Stimulated activated CD4-positive, alpha-beta T cell treated with anti-CD3 and anti-CD28 coated beads, Interleukin-2, amount 100 ng/mL, for 48 hours (primary cell): ENCODE measurements at regions not wholly inside any gene's neighbourhood (a gene's known extent, or its start where the extent isn't known, plus 50 kb on each side); places are given as distances from the start of the nearest gene placed in this dataset.

Source experiments
- DNase-seq, 2 donors: peaks; one replicate each; pipeline ENCODE4 v3.0.0-alpha.2; 2020

GRCh38 chr3:36302158-36302509 lies 78.2 kb upstream of the STAC start:
- no peak for DNase-seq

DNA sequence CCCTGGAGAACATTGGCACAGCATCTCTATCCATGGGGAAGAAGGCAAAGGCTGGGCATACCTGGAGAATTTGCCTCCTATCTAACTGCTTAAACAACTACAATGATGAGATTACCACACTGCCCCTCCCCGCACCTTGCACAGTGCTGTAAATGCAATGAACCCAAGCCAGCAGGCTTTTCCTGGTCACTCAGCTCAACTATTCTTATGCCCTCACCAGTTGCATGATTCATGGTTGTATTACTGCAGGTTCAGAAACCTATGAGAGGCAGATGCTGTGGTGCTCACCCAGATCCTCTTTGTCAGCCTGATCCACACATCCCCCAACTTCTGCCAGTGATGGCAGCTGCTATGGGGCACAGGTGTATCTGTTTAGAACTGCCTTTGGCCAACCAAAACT lies 77.7 kb upstream of the STAC start:
- DNase-seq: no peak

DNA sequence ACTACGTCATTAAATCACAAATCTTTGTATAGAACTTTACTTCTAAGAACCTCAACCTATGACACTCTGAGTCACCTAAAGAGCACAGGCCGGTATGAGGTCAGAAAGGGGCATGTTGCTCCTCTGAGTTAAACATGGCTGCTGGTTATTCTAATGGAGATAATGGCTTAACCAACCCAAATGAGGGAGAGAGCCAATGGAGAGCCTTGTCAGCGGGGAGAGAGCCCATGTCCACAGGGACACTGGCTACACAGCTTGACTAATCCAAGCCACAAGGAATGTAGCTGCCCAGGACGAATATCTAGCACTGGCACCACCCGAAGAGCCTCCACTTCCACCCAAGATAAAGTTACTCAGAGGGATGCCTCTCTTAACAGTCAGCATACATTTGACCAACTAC lies 77.0 kb upstream of the STAC start:
- DNase-seq: no peak

DNA sequence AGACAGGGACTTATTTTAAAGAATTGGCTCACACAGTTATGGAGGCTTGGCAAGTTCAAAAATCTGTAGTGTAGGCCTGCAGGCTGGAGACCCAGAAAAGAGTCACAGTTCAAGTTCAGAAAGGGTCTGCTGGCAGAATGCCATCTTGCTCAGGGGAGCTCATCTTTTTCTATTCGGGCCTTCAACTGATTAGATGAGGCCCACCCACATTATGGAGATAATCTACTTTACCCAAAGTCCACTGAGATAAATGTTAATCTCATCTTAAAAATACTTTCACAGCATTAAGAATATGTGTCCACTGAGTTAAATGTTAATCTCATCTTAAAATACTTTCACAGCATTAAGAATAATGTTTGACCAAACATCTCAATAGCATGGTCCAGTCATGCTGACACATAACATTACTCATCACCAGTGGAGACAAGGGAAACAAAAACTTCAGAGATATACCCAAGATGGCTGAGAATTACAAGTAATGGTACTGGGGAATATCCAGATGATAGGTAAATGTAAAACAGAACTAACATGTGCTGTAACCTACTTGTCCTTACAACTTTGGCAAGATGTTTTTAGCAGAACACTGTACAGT lies 74.3 kb upstream of the STAC start:
- no peak for DNase-seq

- no peak for DNase-seq
These were observed 71.2 kb upstream of the STAC start for GRCh38 chr3:36309092-36309491.

GRCh38 chr3:36312351-36312750 lies 68.0 kb upstream of the STAC start:
- DNase-seq: no peak

- DNase-seq: no peak
These were observed 62.4 kb upstream of the STAC start for GRCh38 chr3:36317915-36318314.

DNA sequence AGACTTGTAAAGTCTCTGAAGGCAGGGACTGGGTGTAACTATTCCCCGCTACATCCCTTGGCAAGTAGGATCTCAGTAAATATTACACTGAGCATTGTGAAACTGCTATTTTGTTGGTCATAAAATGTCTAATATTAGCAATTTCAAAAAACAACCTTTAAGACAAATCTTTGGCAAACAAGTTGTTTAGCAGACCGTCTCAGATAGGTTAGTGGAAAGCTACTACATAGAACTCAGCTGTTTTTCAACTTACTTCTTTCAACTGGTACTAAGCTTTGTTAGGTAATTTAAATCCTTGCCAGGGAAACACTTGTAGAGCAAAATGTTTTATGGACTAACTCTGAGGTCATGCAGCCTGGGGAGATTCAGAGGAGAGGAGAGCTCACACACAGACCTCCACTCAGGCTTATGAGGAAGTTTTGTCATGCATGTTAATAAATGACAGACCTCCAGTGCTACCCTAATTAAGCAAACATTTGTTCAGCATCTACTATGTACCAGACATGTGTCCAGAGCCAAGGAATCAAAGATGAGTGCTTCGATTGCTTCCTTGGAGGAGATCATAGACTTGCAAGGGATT lies 61.6 kb upstream of the STAC start:
- DNase-seq: no peak

- DNase-seq: no peak
These were observed 60.6 kb upstream of the STAC start for GRCh38 chr3:36319680-36320079.
